GM19328 (cell line): ENCODE measurements at regions not wholly inside any gene's neighbourhood (a gene's known extent, or its start where the extent isn't known, plus 50 kb on each side); places are given as distances from the start of the nearest gene placed in this dataset.

ENCODE experiments used
- ATAC-seq: cut with Tn5 transposase; IDR thresholded peaks from one replicate; pipeline ENCODE4 v1.9.1; 2021; ENCODE audit warnings: mild to moderate bottlenecking, moderate library complexity; ENCODE audit not compliant: unreplicated experiment

- ATAC-seq: no peak
These were observed 165.5 kb upstream of the CD180 start for GRCh38 chr5:67361932-67362729.

GRCh38 chr5:67360047-67360446 lies 163.4 kb upstream of the CD180 start:
- ATAC-seq: no peak

- ATAC-seq: no peak
These were observed 161.6 kb upstream of the CD180 start for GRCh38 chr5:67358186-67358585.

- ATAC-seq: no peak
These were observed 158.6 kb upstream of the CD180 start for GRCh38 chr5:67355120-67355713.

- ATAC-seq: no peak
These were observed 157.2 kb upstream of the CD180 start for GRCh38 chr5:67353500-67354450.

- ATAC-seq: no peak
These were observed 154.1 kb upstream of the CD180 start for GRCh38 chr5:67350618-67351201.

GRCh38 chr5:67350185-67350584 lies 153.6 kb upstream of the CD180 start:
- ATAC-seq: no peak

- no peak for ATAC-seq
These were observed 151.2 kb upstream of the CD180 start for GRCh38 chr5:67347821-67348220.

- no peak for ATAC-seq
These were observed 150.0 kb upstream of the CD180 start for GRCh38 chr5:67346611-67347010.

GRCh38 chr5:67344870-67345269 lies 148.3 kb upstream of the CD180 start:
- no peak for ATAC-seq

- ATAC-seq: no peak
These were observed 147.2 kb upstream of the CD180 start for GRCh38 chr5:67343835-67344234.

- no peak for ATAC-seq
These were observed 144.9 kb upstream of the CD180 start for GRCh38 chr5:67341478-67341877.

GRCh38 chr5:67339219-67339767 lies 142.7 kb upstream of the CD180 start:
- ATAC-seq: no peak

GRCh38 chr5:67338421-67338820 lies 141.8 kb upstream of the CD180 start:
- ATAC-seq: no peak

- no peak for ATAC-seq
These were observed 141.2 kb upstream of the CD180 start for GRCh38 chr5:67337751-67338150.

- ATAC-seq: no peak
These were observed 138.8 kb upstream of the CD180 start for GRCh38 chr5:67335426-67335825.

GRCh38 chr5:67334373-67334772 lies 137.8 kb upstream of the CD180 start:
- ATAC-seq: no peak

- ATAC-seq: no peak
These were observed 136.6 kb upstream of the CD180 start for GRCh38 chr5:67333171-67333570.

- ATAC-seq: no peak
These were observed 134.8 kb upstream of the CD180 start for GRCh38 chr5:67331296-67331925.

- no peak for ATAC-seq
These were observed 123.5 kb upstream of the CD180 start for GRCh38 chr5:67319935-67320725.
